WTC11 (cell line): ENCODE measurements at regions not wholly inside any gene's neighbourhood (a gene's known extent, or its start where the extent isn't known, plus 50 kb on each side); places are given as distances from the start of the nearest gene placed in this dataset.

Source experiments
- ATAC-seq: fragments of 200-7000 bp; cut with Tn5 transposase; 2 replicates; pipeline ENCODE4 v1.10.0; 2021; ENCODE audit warnings: mild to moderate bottlenecking, moderate library complexity
- CTCF ChIA-PET: fragments of 300-600 bp; sonication (Branson Sonifier 250); formaldehyde crosslinking; loops from one replicate; lab custom pipeline; 2021; ENCODE audit warnings: antibody characterized with exemption; lab: Charles Lee
- POLR2A ChIA-PET: fragments of 350-600 bp; sonication (Branson Sonifier 250); formaldehyde crosslinking; loops from one replicate; lab custom pipeline; 2021; ENCODE audit warnings: antibody characterized with exemption; lab: Charles Lee
- DNase-seq: peaks from one replicate; pipeline ENCODE4 v3.0.0; 2021; ENCODE audit warnings: low spot score
- H3K27ac Mint-ChIP-seq: 2 replicates; pipeline ENCODE4 v1.8.0; 2021; ENCODE audit warnings: mixed read lengths
- H3K27me3 Mint-ChIP-seq: 2 replicates; pipeline ENCODE4 v1.8.0; 2021; ENCODE audit warnings: low read depth, mild to moderate bottlenecking, moderate library complexity, mixed read lengths
- H3K36me3 Mint-ChIP-seq: 2 replicates; pipeline ENCODE4 v1.8.0; 2021; ENCODE audit warnings: mixed read lengths
- H3K4me1 Mint-ChIP-seq: 2 replicates; pipeline ENCODE4 v1.8.0; 2022; ENCODE audit warnings: mixed read lengths
- H3K4me3 Mint-ChIP-seq: 2 replicates; pipeline ENCODE4 v1.8.0; 2021; ENCODE audit warnings: mild to moderate bottlenecking, moderate library complexity, mixed read lengths
- H3K9me3 Mint-ChIP-seq: 2 replicates; pipeline ENCODE4 v1.8.0; 2021; ENCODE audit warnings: mixed read lengths
- CBFB ChIP-seq: sonication (generic); formaldehyde crosslinking; IDR thresholded peaks from 2 replicates; pipeline ENCODE4 v1.8.1; 2022; ENCODE audit warnings: mild to moderate bottlenecking, low read depth, missing genetic modification reagents
- CREM ChIP-seq: sonication (generic); formaldehyde crosslinking; IDR thresholded peaks from 2 replicates; pipeline ENCODE4 v1.8.1; 2022; ENCODE audit warnings: mild to moderate bottlenecking, missing genetic modification reagents, moderate library complexity
- ELF4 ChIP-seq: sonication (generic); formaldehyde crosslinking; IDR thresholded peaks from 2 replicates; pipeline ENCODE4 v1.8.1; 2022; ENCODE audit warnings: low read depth, mild to moderate bottlenecking, moderate library complexity, missing genetic modification reagents
- GTF2I ChIP-seq: fragments of 250-450 bp; sonication (Bioruptor Pico); conservative IDR thresholded peaks from 2 replicates; pipeline ENCODE4 v1.4.0; 2021; ENCODE audit warnings: mild to moderate bottlenecking
- MYBL2 ChIP-seq: sonication (generic); formaldehyde crosslinking; IDR thresholded peaks from 2 replicates; pipeline ENCODE4 v1.8.1; 2023; ENCODE audit warnings: mild to moderate bottlenecking, moderate library complexity, missing genetic modification reagents
- NFYB ChIP-seq: sonication (generic); formaldehyde crosslinking; conservative IDR thresholded peaks from 2 replicates; pipeline ENCODE4 v1.8.0; 2022; ENCODE audit warnings: low read depth, missing genetic modification reagents
- NR3C1 ChIP-seq: sonication (generic); formaldehyde crosslinking; conservative IDR thresholded peaks from 2 replicates; pipeline ENCODE4 v1.8.1; 2023; ENCODE audit warnings: low read depth, mild to moderate bottlenecking, missing genetic modification reagents
- PREB ChIP-seq: sonication (generic); formaldehyde crosslinking; IDR thresholded peaks from 2 replicates; pipeline ENCODE4 v1.8.1; 2022; ENCODE audit warnings: mild to moderate bottlenecking, missing genetic modification reagents, moderate library complexity, borderline replicate concordance
- RELA ChIP-seq: sonication (generic); formaldehyde crosslinking; IDR thresholded peaks from 2 replicates; pipeline ENCODE4 v1.8.1; 2022; ENCODE audit warnings: missing genetic modification reagents, mild to moderate bottlenecking, borderline replicate concordance
- SP1 ChIP-seq: sonication (generic); formaldehyde crosslinking; conservative IDR thresholded peaks from 2 replicates; pipeline ENCODE4 v1.8.1; 2022; ENCODE audit warnings: missing genetic modification reagents
- TCF7 ChIP-seq: sonication (generic); formaldehyde crosslinking; IDR thresholded peaks from 2 replicates; pipeline ENCODE4 v1.8.0; 2022; ENCODE audit warnings: mild to moderate bottlenecking, low read depth, missing genetic modification reagents, moderate library complexity
- TEAD4 ChIP-seq: sonication (generic); formaldehyde crosslinking; IDR thresholded peaks from 2 replicates; pipeline ENCODE4 v1.8.0; 2022; ENCODE audit warnings: mild to moderate bottlenecking, missing genetic modification reagents
- USF2 ChIP-seq: sonication (generic); formaldehyde crosslinking; IDR thresholded peaks from 2 replicates; pipeline ENCODE4 v1.8.1; 2023; ENCODE audit warnings: mild to moderate bottlenecking, missing genetic modification reagents, moderate library complexity
- ZBTB21 ChIP-seq: sonication (generic); formaldehyde crosslinking; IDR thresholded peaks from 2 replicates; pipeline ENCODE4 v1.8.1; 2023; ENCODE audit warnings: mild to moderate bottlenecking, missing genetic modification reagents, borderline replicate concordance
- ZNF121 ChIP-seq: sonication (generic); formaldehyde crosslinking; IDR thresholded peaks from 2 replicates; pipeline ENCODE4 v1.8.0; 2023; ENCODE audit warnings: missing genetic modification reagents
- ZNF281 ChIP-seq: sonication (generic); formaldehyde crosslinking; IDR thresholded peaks from 2 replicates; pipeline ENCODE4 v1.8.0; 2023; ENCODE audit warnings: mild to moderate bottlenecking, missing genetic modification reagents
- ZNF317 ChIP-seq: sonication (generic); formaldehyde crosslinking; IDR thresholded peaks from 2 replicates; pipeline ENCODE4 v1.8.1; 2023; ENCODE audit warnings: low read depth, mild to moderate bottlenecking, moderate library complexity, missing genetic modification reagents, borderline replicate concordance
- ZNF396 ChIP-seq: fragments of 250-450 bp; sonication (Bioruptor Pico); IDR thresholded peaks from 2 replicates; pipeline ENCODE4 v1.8.0; 2021; ENCODE audit warnings: mild to moderate bottlenecking, moderate library complexity, borderline replicate concordance
- TF ChIP-seq, protein P1 (sequence below): fragments of 250-450 bp; sonication (Bioruptor Pico); conservative IDR thresholded peaks from 2 replicates; pipeline ENCODE4 v1.9.0; 2021; ENCODE audit warnings: mild to moderate bottlenecking
- TF ChIP-seq, protein P2 (sequence below): sonication (generic); formaldehyde crosslinking; IDR thresholded peaks from 2 replicates; pipeline ENCODE4 v1.8.0; 2022; ENCODE audit warnings: missing genetic modification reagents

DNA sequence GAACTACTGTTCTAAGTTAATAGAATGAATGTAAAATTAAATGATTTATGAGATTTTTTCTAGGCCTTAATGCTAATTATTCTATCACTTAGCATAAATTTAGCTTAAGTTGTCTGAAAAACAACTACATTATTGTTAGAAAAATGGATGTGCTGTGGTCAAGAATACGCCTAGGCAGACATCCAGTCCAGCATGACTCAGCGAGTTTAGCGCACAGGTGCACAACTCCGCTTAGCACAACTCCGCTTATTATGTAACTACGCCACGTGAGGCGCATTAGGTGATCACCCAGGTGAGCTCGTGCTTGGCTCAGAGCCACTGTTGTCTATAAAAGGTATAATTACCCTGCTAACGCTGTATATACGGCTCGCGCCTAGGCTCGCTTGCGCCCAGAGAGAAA is 1043.6 kb upstream of the ADGRL4 start:
- Mint-ChIP-seq H3K27ac (no peak overlapping the region), H3K4me3 (no peak overlapping the region), H3K9me3 (peaks cover 15% of the 10 kb centered on the region), H3K27me3 (no peaks in the 10 kb centered on the region), H3K36me3 (peaks cover 4% of the 10 kb centered on the region; the same call in 1 of the 2 replicates), H3K4me1 (no peaks in the 10 kb centered on the region)
- DNase-seq (no peak), ATAC-seq (no peak)
- CTCF ChIA-PET = no interaction called here
- POLR2A ChIA-PET = no interaction called here
- TF ChIP-seq SP1 (CRISPR knock-in tag) (no peak), PREB (CRISPR knock-in tag) (no peak), MYBL2 (no peak)

DNA sequence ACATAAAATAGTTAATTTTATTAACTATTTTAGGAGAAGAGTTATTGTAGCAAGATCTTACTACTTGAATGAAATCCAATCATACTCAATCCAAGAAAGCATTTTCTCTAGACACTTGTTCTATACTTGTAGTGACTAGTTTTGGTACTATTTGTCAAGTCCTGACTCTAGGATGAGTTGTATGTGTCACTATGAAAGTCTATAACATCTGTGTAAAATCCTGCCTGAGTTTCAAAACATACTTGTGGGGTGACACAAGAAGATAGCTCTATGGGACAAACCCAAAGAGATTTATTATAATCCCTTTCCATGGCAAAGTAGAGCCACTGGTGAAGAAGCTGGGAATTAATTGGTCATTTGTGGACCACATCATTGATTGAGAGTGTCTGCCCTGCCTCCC is 1042.2 kb upstream of the ADGRL4 start:
- Mint-ChIP-seq H3K27me3 (no peaks in the 10 kb centered on the region), H3K36me3 (peaks cover 4% of the 10 kb centered on the region; the same call in 1 of the 2 replicates), H3K9me3 (peaks cover 10% of the 10 kb centered on the region), H3K4me1 (no peaks in the 10 kb centered on the region), H3K4me3 (no peak overlapping the region), H3K27ac (no peak overlapping the region)
- TF ChIP-seq TEAD4 (CRISPR knock-in tag) = no peak
- DNase-seq (no peak), ATAC-seq (no peak)
- ChIA-PET CTCF (no interaction called here), POLR2A (no interaction called here)

GRCh38 chr1:80047791-80048190 is 1041.3 kb upstream of the ADGRL4 start:
- POLR2A ChIA-PET = no interaction called here
- Mint-ChIP-seq H3K4me1 (no peaks in the 10 kb centered on the region), H3K27me3 (no peaks in the 10 kb centered on the region), H3K27ac (no peak overlapping the region), H3K4me3 (no peak overlapping the region), H3K36me3 (peaks cover 1% of the 10 kb centered on the region; the same call in 1 of the 2 replicates), H3K9me3 (peaks cover 7% of the 10 kb centered on the region)
- DNase-seq (no peak), ATAC-seq (no peak)
- CTCF ChIA-PET = no interaction called here
- TF ChIP-seq GTF2I (CRISPR knock-in tag) (no peak), CBFB (no peak), ZBTB21 (CRISPR knock-in tag) (no peak), RELA (no peak), TCF7 (CRISPR knock-in tag) (no peak), NR3C1 (CRISPR knock-in tag) (no peak), ZNF396 (CRISPR knock-in tag) (no peak), ELF4 (CRISPR knock-in tag) (no peak), NFYB (CRISPR knock-in tag) (no peak), ZNF317 (CRISPR knock-in tag) (no peak), ZNF121 (CRISPR knock-in tag) (no peak), CREM (CRISPR knock-in tag) (no peak), USF2 (no peak), ZNF281 (CRISPR knock-in tag) (no peak)
- TF ChIP-seq, protein P1, sequence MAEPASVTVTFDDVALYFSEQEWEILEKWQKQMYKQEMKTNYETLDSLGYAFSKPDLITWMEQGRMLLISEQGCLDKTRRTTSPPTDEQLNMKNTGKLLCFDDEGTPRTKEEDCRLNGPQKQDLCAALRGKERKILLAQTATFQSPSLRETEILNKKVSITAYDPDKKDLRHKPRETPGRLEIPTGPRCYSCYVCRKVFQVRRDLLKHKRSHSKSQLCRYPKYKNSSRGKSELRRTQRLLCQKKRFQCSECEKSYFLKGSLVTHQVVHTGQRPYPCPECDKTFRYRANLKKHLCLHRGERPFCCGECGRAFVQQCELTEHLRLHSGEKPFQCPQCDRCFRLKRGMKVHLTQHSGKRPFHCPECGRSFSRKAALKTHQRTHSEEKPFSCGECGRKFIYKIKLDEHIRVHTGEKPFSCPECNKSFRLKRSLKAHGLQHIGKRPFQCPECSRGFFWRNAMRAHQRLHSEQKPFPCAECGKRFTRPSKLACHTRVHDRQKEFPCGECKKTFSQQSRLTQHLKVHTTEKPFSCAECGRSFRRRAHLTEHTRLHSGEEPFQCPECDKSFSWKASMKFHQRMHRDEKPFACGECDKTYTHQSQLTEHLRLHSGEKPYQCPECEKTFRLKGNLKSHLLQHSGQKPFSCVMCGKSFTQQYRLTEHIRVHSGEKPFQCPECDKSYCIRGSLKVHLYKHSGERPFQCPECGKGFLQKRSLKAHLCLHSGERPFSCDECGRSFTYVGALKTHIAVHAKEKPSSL (CRISPR knock-in tag) = no peak
- TF ChIP-seq, protein P2, sequence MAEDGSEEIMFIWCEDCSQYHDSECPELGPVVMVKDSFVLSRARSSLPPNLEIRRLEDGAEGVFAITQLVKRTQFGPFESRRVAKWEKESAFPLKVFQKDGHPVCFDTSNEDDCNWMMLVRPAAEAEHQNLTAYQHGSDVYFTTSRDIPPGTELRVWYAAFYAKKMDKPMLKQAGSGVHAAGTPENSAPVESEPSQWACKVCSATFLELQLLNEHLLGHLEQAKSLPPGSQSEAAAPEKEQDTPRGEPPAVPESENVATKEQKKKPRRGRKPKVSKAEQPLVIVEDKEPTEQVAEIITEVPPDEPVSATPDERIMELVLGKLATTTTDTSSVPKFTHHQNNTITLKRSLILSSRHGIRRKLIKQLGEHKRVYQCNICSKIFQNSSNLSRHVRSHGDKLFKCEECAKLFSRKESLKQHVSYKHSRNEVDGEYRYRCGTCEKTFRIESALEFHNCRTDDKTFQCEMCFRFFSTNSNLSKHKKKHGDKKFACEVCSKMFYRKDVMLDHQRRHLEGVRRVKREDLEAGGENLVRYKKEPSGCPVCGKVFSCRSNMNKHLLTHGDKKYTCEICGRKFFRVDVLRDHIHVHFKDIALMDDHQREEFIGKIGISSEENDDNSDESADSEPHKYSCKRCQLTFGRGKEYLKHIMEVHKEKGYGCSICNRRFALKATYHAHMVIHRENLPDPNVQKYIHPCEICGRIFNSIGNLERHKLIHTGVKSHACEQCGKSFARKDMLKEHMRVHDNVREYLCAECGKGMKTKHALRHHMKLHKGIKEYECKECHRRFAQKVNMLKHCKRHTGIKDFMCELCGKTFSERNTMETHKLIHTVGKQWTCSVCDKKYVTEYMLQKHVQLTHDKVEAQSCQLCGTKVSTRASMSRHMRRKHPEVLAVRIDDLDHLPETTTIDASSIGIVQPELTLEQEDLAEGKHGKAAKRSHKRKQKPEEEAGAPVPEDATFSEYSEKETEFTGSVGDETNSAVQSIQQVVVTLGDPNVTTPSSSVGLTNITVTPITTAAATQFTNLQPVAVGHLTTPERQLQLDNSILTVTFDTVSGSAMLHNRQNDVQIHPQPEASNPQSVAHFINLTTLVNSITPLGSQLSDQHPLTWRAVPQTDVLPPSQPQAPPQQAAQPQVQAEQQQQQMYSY (CRISPR knock-in tag) = no peak
